Mucosa of rectum (tissue), 2 donors: ENCODE measurements at regions not wholly inside any gene's neighbourhood (a gene's known extent, or its start where the extent isn't known, plus 50 kb on each side); places are given as distances from the start of the nearest gene placed in this dataset.
"Not testable (repeated sequence)": the region's sequence is repeated elsewhere in the genome, so short reads cannot be mapped to it uniquely, and the experiment has no call there.

ENCODE experiments used
- H3K27ac ChIP-seq, 2 donors: one replicate each; pipeline ENCODE4 v1.7.0; 2013; ENCODE audit warnings: inconsistent platforms in 2 of 2, low read depth in 2 of 2, low read length in 2 of 2
- H3K27me3 ChIP-seq, 2 donors: one replicate each; pipeline ENCODE4 v1.7.0; 2013; ENCODE audit warnings: low read length in 2 of 2; ENCODE audit not compliant: control insufficient read depth in 2 of 2, insufficient read depth in 2 of 2
- H3K36me3 ChIP-seq, 2 donors: one replicate each; pipeline ENCODE4 v1.7.0; 2013; ENCODE audit warnings: low read length in 2 of 2; ENCODE audit not compliant: control insufficient read depth in 2 of 2, insufficient read depth in 2 of 2
- H3K4me1 ChIP-seq, 2 donors: one replicate each; pipeline ENCODE4 v1.7.0; 2013; ENCODE audit warnings: low read length in 2 of 2, mild to moderate bottlenecking in 1 of 2; ENCODE audit not compliant: control insufficient read depth in 2 of 2, insufficient read depth in 2 of 2
- H3K4me3 ChIP-seq, 2 donors: one replicate each; pipeline ENCODE4 v1.7.0; 2013; ENCODE audit warnings: low read length in 2 of 2
- H3K9ac ChIP-seq, 2 donors: one replicate each; pipeline ENCODE4 v1.7.0; 2013; ENCODE audit warnings: low read length in 2 of 2, low read depth in 1 of 2, mild to moderate bottlenecking in 1 of 2
- H3K9me3 ChIP-seq, 2 donors: one replicate each; pipeline ENCODE4 v1.7.0; 2013; ENCODE audit warnings: low read length in 2 of 2; ENCODE audit not compliant: control insufficient read depth in 2 of 2
- donor health status: healthy.
- donor health status: Normal muscosa, but diverticular disease.

DNA sequence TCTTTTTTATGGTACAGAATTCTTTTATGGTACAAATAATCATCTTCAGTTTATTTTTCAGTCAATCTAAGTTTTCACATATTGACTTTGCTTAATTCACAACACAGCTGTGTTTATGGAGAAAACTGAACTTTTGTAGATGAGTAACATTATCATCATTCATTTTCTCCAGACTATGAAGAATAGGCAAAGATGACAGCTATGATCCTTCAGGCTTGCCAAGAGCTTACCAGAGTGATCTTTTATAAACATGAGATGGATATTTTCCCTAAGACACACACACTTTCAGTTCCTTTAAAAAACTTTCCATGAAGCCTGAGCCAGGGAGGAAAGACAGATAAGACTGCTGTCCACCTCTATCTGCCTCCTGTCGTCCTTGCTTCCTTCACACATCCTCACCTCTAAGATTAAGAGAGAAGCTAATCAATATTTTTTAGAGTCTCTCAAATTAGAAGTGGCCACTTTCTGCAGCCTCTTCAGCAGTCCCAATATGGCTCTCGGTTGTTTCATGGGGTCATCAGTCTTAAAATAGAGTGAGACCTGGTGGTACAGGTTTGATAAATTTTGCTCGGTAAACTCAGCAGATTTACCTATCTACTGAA is 108.1 kb upstream of the SLC27A6 start:
- no peaks in the 10 kb centered on the region for H3K4me1 ChIP-seq
- no peak overlapping the region for H3K9ac ChIP-seq
- H3K4me3 ChIP-seq, result no peak overlapping the region
- H3K36me3 ChIP-seq, result no peaks in the 10 kb centered on the region
- H3K9me3 ChIP-seq, result no peaks in the 10 kb centered on the region
- H3K27me3 ChIP-seq, result no peaks in the 10 kb centered on the region
- H3K27ac ChIP-seq, result no peak overlapping the region

DNA sequence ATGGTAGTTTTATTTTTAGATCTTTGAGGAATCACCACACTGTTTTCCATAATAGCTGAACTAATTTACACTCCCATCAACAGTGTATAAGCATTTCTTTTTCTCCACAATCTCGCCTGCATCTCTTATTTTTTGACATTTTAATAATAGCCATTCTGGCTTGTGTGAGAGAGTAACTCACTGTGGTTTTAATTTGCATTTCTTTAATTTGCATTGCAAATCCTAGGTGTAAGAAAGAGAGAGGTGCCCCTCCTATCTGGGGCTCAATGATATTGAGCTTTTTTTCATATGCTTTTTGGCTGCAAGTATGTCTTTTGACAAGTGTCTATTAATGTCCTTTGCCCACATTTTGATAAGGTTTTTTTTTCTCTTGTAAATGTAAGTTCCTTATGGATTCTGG is 106.3 kb upstream of the SLC27A6 start:
- Histone ChIP-seq H3K4me3 (no peak overlapping the region), H3K36me3 (no peaks in the 10 kb centered on the region), H3K9ac (no peak overlapping the region), H3K9me3 (no peaks in the 10 kb centered on the region), H3K27ac (no peak overlapping the region), H3K4me1 (no peaks in the 10 kb centered on the region), H3K27me3 (no peaks in the 10 kb centered on the region)

DNA sequence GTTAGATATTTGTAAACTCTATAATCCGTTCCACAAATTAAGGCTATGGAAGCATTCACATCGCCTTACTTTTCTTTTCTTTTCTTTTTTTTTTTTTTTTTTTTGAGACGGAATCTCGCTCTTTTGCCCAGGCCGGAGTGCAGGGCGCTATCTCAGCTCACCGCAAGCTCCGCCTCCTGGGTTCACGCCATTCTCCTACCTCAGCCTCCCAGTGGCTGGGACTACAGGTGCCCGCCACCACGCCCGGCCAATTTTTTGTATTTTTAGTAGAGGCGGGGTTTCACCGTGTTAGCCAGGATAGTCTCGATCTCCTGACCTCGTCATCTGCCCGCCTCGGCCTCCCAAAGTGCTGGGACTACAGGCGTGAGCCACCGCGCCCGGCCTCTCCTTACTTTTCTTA is 104.1 kb upstream of the SLC27A6 start:
- not testable (repeated sequence) for H3K27ac ChIP-seq, H3K27me3 ChIP-seq

DNA sequence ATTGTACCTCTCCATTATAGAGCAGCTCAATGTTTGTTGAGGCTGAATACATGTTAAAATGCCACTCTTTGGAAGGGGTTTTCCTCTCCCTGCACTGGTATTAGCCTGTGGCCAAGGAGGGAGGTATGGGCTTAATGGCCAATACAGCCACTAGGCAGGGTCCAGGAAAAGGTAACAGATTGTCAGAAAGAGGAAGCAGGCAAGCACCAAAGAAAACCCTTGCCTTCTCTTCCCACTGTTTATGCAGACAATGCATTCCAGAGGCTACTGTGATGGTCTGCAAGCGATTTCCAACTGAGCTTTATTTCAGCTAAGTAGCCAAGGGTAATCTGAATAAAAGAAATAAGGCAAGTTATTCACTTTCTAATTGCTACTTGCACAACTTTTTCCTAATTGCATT is 95.3 kb upstream of the SLC27A6 start:
- Histone ChIP-seq H3K27me3 (no peaks in the 10 kb centered on the region), H3K36me3 (no peaks in the 10 kb centered on the region), H3K9me3 (no peaks in the 10 kb centered on the region), H3K4me1 (no peaks in the 10 kb centered on the region), H3K4me3 (no peak overlapping the region), H3K27ac (no peak overlapping the region), H3K9ac (no peak overlapping the region)

More for the DNA sequence above, 104.1 kb upstream of the SLC27A6 start:
- not testable (repeated sequence) for H3K36me3 ChIP-seq, H3K9ac ChIP-seq, H3K9me3 ChIP-seq, H3K4me1 ChIP-seq, H3K4me3 ChIP-seq

DNA sequence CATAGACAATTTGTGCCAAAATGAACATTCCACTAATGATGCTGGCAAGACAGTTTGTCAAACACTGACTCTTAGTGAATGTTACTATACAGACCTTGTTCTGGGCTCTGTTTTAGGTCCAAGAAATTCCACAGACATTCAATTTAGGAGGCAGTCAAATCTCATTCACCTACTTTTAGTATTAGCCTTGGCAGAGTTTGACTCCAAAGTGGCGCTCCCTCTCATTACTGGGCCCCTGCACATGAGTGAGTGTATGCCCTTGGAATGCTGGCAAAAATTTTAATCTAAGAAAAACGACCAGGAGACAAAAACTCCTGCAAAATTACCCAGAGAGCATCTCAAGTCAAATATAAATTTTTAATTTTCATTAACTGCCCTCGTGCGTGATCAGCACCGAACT is 94.9 kb upstream of the SLC27A6 start:
- no peak overlapping the region for H3K4me3 ChIP-seq

DNA sequence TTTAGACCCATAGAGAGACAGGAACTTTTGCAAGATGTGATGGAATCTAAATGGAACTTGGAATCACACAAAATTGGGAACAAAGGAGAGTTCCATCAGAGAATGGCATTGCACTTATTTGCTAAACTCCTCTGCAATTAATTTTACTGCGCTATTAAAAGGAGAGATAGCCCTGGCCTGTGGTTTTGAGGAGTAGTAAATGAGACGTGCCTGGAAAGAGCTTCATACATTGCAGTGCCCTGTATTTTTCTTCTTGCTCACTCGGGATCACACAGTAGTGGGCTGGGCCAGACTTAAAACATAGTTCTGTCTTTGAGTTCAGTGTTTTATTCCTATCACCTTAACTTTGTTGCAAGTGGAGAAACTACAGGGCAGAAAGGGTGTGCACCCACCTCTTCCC is 94.4 kb upstream of the SLC27A6 start:
- no peak overlapping the region for H3K27ac ChIP-seq
- H3K9me3 ChIP-seq, result no peaks in the 10 kb centered on the region
- H3K4me3 ChIP-seq, result no peak overlapping the region
- H3K9ac ChIP-seq, result no peak overlapping the region
- H3K4me1 ChIP-seq, result no peaks in the 10 kb centered on the region
- H3K27me3 ChIP-seq, result no peaks in the 10 kb centered on the region
- no peaks in the 10 kb centered on the region for H3K36me3 ChIP-seq

More for the DNA sequence above, 94.9 kb upstream of the SLC27A6 start:
- Histone ChIP-seq H3K9ac (no peak overlapping the region), H3K4me1 (no peaks in the 10 kb centered on the region), H3K36me3 (no peaks in the 10 kb centered on the region), H3K9me3 (no peaks in the 10 kb centered on the region), H3K27me3 (no peaks in the 10 kb centered on the region), H3K27ac (no peak overlapping the region)

DNA sequence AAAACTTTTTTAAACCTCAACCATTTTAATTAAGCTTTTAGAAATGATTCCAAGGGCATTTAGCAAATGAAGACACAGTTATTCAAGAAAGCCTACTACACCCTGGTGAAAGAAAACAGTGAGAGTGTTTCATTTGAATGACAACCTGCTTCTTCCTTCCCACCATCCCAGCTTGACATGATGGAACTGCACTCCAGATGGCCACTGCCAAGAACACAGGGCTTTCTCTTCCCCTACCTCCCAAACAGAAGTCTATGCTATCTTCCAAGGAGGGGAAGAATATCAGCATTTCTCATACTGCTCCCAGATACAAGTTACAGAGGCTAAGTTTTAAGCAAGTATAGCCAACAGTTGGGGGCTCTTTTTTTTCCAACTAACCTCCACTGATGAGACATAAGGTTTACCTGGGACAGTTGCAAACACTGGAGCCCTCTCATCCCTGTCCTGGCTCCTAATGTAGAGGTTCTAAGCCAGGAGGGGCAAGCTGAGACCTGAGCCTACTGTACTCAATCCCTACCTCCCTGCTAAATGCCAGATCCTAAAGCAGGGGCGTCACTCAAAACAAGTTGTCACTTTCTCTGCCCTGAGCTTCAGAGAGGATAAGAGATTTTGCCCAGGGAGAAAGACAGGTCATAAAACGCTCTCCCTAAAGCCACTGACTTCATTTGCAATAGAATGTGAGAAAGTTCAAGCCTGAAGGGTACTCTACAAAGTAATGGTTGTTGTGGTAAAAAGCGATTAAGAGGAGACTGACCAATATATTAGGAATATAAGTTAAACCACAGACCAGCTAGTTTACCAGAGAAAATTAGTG is 88.5 kb upstream of the SLC27A6 start:
- Histone ChIP-seq H3K9me3 (no peaks in the 10 kb centered on the region), H3K27ac (no peak overlapping the region), H3K4me1 (no peaks in the 10 kb centered on the region), H3K27me3 (no peaks in the 10 kb centered on the region), H3K9ac (no peak overlapping the region), H3K4me3 (no peak overlapping the region), H3K36me3 (no peaks in the 10 kb centered on the region)

DNA sequence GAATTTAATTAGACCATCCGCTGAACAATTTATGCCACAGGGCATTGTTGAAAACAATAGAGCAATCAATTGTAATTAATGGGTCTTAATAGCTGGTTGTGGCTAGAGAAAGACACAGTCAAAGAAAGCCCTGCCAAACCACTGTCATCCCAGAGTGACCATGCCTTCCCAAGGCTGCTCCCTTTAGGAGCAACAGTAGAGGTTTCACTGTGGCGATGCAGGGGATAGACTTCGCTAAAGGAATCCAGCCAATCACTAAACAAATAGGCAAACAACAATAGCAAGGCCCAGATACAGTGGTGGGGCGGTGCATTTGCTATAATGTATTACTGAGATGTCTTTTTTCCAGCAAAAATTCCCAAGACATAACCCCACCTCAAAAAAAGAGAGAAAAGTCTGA is 87.8 kb upstream of the SLC27A6 start:
- Histone ChIP-seq H3K36me3 (no peaks in the 10 kb centered on the region), H3K27me3 (no peaks in the 10 kb centered on the region), H3K9ac (no peak overlapping the region), H3K4me1 (no peaks in the 10 kb centered on the region), H3K9me3 (no peaks in the 10 kb centered on the region), H3K27ac (no peak overlapping the region), H3K4me3 (no peak overlapping the region)

DNA sequence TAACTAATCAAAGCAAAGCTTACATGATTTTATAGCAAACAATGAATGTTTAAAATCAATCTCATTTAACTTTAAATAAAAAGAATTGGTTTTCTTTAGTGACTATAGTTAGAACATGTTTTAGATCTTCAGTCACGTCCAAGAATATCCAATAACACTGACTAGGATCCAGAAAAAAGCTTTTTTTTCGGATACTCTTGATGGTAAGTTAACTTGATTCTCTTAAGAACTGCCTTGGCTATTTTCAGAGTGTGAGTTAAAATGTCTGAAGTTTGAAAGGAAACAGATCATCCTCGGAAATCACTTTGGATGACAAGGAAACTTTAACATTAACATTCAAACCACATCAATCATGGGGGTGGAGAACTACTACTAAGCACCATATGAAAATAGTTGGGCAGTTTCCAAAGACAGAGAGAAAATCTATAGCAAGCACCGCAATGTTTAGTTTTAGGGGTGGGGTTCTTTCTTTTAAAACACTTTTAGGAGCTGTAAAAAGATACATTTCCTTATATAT is 83.7 kb upstream of the SLC27A6 start:
- Histone ChIP-seq H3K27me3 (no peaks in the 10 kb centered on the region), H3K9me3 (no peaks in the 10 kb centered on the region), H3K27ac (no peak overlapping the region), H3K36me3 (no peaks in the 10 kb centered on the region), H3K4me1 (no peaks in the 10 kb centered on the region), H3K9ac (no peak overlapping the region), H3K4me3 (no peak overlapping the region)

DNA sequence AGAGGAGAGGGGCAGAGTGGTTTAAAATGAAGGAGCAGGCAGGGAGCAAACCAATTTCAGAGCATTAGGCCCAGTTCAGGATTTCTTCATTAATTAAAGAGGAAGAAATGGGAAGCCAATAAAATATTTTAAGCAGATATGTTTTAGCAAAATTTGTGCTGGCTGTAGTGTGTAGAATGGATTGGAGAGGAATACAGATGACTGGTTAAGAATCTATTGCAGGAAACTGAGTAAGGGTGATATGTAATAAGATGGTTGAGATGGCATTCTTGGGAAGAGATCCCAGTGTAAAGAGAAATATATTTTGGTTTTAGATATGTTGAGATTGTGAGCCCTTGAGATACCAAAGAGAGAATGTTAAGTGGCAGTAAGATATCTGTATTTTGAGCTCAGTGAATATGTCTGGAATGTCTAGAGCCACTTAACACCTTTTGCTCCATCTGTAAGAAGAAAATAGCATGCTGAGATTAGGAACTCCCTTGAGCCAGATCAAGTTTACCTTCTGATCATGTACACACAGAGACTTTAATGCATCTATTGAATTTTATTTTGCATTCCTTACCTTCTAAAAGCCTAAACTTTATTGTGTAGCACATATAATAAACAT is 79.5 kb upstream of the SLC27A6 start:
- Histone ChIP-seq H3K4me1 (no peaks in the 10 kb centered on the region), H3K9me3 (no peaks in the 10 kb centered on the region)

More for the DNA sequence above, 79.5 kb upstream of the SLC27A6 start:
- Histone ChIP-seq H3K36me3 (no peaks in the 10 kb centered on the region), H3K9ac (no peak overlapping the region), H3K27ac (no peak overlapping the region), H3K4me3 (no peak overlapping the region), H3K27me3 (no peaks in the 10 kb centered on the region)
